ENCODE measurements at regions not wholly inside any gene's neighbourhood (a gene's known extent, or its start where the extent isn't known, plus 50 kb on each side); places are given as distances from the start of the nearest gene placed in this dataset.

DNA sequence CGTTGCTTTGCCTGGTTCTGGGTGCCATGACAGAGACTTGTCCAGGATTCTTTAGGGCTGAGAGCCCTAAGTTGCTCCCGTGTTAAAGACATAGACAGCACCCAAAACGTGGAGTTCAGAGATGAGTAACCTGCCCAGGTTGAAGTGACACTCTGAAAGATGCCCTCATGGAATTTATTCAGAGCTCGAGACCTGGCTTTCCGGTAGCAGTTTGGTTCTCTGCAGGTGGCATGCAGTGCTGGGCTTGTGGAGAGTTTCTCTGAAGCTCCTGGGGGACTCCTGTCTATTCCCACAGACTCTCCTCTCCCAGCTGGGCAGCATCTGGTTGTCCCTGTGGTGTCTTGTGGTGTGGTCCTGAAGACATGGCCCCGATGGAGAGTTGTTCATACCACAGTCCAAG, 241.0 kb downstream of the RHOU start:
- no peak for DNase-seq (ENCODE audit: low spot score)

DNA sequence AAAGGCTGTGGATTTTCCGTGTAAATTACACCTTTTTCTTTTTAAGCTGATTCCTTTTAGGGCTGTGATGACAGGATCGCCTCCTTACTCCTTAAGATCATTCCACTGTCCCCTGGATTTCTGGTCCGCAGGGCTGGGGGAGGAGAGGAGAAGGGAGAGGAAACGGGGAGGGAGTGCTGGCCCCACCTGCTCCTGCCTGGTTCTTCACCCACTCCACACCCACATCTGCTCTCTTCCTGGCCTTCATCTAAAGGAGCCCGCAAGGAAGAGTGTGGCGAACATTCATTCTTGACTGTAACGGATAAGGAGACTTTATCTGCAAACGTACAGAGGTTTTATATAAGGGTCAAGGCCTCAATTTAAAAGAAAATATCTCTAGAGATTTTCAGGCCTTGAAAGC, 242.0 kb downstream of the RHOU start:
- DNase-seq (ENCODE audit: low spot score): no peak

DNA sequence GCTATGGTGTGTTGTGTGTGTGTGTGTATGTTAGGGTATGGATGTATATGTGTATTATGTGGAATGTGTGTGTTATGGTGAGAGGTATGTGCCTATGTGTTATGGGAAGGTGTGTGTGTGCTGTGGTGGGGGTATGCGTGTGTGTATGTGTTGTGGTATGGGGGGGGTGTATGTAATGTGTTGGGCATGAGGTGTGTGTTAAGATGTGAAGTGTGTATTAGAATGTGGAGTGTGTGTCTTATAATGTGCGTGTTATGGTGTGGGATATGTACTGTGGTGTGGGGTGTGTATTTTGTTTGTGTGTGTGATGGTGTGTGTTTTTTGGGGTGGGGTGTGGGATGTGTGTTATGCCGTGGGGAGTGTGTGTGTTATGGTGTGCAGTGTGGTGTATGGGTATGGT, 242.5 kb downstream of the RHOU start:
- no peak for DNase-seq (ENCODE audit: low spot score)

DNA sequence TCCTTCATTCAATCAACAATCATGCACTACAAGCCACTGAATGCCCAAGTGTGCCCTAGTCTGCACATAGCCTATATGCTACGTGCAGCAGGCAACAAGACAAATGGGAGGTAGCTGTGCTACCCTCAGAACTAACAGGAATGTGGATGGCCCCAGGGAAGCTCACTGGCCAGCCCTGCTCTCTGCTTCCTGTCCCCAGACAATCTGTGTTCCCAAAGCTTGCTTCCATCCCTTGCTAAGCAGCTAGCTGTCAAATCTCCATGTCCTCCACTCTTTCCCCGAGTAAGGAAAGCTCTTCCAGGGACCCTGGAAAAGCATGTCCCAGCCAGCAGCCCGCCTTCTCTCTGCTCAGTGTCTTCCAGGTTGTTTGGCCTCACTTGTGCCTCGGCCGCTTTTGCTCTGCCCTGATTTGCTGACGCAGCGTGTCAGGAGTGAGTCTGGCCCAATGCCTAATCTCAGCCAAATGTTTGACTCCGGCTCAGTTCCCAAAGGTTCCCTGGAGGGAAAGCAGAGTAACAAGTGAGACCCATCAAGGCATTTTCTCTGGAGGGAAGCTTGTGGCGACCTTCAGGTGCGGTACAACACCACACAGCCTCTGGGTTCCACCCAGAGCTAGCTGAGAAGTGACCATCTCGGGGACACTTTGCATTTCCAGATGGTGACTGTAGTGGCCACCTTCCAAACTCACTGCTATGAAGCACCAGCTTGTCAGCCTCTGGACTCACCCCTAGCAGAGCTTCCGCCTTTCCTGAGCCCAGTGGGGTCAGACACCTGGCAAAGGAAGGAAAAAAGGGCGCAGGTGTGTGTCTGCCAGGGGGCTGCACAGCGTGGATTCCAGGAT, 243.4 kb downstream of the RHOU start:
- DNase-seq (ENCODE audit: low spot score): peak; percentile 64

DNA sequence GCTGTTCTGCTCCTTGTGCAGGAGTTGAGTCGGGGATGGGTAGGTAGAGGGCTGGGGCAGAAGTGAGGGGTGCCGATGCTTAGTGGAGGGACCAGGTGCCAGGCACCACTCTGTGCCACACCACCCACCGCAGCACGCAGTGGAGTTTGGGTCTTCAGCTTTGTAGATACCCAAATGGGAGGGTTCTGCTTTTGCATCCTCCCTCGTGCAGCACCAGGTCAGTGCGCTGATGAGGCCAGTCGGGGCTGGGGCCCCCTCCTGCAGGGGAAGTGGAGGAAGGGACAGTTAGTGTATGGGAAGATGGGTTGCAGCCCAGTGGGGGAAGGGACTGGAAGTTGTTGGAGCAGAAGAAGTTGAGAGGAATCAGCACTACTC, 244.0 kb downstream of the RHOU start:
- DNase-seq (ENCODE audit: low spot score): no peak

DNA sequence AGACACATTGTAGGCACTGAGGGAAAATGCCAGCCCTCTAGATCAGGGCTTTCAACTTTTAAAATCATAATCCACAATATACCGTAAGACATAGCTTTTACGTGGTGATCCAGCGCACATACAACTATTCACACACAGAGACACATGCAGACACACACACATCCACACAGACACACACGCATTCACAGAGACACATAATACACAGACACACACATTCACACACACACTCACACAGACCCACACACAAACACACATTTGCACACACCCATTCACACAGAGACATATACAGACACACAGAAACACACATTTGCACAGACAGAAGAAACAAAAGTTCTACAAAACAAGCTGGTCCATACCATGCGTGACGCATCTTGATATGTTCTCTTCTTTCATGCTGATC, 244.5 kb downstream of the RHOU start:
- DNase-seq (ENCODE audit: low spot score): no peak

DNA sequence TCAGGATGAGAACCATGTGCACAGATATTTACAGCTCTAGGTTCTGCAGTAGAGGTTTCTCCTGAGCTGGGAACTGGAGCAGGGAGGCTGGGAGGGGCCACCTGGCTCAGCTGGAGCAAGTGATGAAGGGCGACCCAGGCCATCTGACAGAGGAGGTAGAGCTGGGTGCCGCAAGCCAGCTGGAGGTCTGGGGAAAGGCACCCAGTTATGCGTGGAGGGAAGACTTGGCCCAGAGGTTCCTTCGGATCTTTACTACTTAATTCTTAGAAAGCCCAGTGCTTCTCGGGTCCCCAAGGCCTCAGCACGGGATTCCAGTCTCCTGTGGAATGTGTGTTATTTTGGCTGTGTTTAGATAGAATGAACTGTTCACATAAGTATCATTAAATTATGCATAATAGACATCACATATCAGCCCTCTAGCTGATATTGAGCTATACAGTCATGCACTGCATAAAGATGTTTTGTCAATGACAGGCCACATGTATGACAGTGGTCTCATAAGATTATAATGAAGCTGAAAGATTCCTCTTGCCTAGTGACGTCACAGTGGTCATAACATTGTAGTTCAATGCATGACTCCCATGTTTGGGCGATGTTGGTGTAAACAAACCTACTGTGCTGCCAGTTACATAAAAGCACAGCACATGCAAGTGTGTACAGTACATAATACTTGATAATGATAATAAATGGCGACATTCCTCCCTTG, 245.1 kb downstream of the RHOU start:
- DNase-seq (ENCODE audit: low spot score): no peak

DNA sequence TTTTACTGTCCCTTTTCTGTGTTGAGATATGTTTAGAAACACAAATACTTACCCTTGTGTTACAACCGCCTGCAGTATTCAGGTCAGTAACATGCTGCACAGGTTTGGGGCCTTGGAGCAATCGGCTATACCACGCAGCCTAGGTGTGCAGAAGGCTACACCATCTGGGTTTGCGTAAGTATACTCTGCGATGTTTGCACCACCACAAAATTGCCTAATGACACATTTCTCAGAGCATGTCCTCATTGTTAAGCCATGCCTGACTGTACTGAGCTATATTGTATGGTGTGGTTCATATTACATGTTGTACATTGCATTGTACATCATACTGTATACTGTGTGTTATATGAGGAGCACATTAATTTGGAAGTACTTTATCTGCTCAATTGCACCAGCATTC, 247.4 kb downstream of the RHOU start:
- DNase-seq (ENCODE audit: low spot score): no peak

DNA sequence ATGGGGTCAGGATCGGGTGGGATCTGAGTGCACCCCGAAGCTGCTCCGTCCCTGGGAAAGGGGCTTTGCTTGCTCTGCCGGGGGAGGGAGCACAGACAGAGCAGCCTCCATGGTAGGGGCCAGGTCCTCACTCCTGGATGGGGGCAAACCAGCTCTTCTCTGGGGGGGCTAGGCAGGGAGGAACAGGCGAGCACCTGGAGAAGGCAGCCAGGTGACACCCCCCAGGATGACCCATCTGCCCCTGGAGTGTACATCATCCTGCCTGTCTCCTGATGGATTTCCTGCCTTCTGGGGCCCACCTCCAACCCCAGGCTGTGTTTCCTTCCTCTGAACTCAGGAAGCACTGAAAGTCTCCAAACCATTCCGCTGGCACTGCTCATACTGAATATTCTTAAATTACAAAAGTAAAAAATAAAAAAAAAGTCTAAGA, 248.0 kb downstream of the RHOU start:
- DNase-seq (ENCODE audit: low spot score): no peak

DNA sequence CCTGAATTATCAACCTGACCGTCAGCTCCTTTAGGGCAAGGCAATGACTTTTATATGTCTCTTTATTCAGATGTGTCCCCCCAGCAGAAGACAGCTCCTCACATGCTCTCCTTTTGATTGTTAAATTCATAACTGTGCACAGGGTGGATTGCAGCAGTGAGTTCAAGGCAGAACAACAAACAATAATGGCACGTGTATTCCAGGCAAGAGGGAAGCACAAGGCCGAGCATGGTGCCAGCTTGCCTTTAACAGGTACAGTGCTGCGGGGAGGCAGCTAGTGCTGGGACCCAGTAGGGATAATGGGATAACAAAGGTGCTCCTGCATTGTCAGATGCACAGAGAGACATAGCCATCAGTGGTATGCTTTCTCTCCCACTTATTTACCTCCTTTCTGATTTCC, 248.4 kb downstream of the RHOU start:
- DNase-seq (ENCODE audit: low spot score): no peak

DNA sequence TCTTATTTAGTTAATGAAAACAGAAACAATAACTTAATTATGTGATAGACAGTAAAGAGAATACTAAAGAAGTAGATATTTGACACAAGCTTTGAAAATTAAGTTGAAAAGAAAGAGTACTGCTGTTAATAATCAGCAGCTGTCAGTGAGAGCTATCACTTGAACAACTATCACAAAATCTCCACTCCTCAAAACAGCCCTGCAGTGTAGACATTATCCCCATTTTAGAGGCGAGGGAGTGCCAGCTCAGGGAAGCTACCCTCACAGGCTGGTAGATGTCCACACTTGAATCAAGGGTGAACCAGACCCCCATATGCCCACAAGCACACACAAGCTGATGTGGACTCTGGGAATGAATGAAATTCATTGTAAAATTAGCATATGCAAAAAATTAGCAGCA, 248.8 kb downstream of the RHOU start:
- no peak for DNase-seq (ENCODE audit: low spot score)

DNA sequence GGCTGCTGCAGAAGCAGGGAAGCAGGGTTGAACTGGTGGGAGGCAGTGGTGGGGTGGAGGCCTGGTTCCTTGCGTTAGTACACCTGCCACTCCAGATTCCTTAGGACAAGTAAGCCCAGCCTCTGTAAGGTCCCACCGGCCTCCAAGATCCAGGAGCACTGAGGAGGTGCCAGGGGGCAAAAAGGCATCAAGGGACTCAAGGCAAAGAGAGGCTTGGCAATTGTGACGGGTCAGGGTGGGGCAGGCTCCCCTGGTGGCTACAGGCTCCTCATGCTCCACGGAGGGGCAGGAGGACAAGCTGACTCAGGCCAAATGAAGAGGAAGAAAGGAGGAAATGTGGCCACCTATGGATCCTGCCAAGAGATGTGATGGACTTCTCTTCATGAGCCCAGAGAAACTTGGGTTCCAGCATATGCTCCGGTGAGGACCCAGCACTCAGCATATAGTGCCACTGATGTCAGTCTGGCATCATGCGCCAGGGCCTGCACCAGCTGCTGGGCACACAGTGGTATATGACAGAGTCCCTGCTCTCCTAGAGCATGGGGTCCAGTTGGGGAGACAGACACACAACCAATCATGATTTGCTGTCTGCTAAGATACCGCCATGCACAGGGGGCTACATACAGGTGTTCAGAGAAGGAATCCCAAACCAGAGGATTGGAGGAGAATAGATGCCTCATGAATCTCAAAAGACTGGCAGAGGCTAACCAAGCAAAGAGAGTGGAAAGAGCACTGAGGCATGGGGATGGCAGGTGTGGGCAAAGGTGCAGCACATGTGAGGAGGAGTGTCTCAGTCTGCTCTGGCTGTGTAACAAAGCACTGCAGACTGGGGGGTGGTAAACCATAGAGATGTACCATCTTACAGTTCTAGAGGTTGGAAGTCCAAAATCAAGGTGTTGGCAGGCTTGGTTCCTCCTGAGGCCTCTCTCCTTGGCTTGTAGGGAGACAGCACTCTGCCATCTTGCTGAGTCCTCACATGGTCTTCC, 249.7 kb downstream of the RHOU start:
- no peak for DNase-seq (ENCODE audit: low spot score)

DNA sequence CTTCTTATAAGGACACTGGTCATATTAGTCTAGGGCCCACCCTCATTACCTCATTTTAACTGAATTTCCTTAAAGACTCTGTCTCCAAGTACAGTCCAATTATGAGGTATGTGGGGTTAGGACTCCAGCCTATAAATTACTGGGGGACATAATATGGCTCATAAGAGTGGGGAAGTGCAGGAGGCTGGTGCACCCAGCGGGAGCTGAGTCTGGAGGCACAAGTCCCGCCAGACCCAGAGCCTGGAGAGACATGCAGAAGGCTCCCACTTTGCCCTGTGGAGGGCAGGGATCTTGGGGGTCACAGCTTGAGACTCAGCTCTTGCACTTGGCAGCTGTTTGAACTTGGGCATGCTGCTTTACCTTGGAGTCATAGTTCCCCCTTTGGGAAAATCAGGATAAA, 250.4 kb downstream of the RHOU start:
- DNase-seq (ENCODE audit: low spot score): no peak

DNA sequence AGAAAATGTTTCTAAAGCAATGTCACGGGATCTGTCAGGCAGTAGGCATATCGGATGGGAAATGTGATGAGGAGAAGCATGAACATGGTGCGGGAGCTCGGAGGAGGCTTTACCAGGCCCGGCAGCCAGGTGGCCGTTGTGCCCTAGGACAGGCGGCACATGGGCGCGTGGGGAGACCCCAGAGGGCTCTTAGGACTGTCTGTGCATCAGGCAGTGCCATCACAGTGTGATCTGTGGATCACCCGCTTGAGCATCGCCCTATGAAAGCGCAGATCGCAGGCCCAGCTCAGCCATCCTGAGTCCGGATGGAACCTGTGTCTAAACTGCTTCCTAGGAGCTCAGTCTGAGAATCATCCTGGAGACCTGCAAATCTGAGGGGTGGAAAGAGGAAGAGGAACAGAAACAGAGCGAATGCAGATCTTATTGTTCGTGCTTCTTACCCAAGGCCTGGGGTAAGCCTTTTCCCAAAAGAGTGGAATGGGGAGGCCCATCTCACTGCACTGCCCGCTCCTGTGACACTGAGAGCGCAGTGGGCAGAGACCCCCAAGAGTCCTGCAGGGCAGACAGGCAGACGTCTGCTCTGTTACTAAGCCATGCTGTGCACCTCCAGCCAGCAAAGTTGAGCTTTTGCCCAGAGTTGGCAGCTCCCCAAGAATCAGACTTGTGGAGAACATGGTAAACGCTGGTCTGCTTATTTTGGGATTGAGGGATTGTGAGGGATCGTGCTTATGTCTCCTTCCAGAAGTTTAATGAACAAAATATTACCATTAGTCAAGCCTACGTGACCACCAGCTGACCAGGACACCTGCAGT, 251.0 kb downstream of the RHOU start:
- peak; percentile 45 for DNase-seq (ENCODE audit: low spot score)

DNA sequence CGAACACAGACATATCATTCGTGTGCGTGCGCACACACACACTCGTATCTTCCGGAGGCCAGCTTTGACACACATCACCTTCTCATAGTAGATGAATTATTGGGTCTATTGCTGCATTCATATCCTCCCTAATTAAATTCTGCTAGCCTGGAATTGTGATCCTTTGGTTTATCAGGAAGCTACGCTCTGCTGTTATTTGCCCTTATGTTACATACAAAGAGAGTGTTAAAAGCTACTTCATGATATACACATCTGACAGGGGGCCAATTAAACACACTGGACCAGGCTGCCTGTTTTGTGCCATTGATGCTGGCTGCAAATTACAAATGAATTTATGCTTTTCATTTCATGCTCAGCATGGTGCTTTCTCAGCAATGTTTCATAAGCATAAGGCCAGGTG, 252.0 kb downstream of the RHOU start:
- no peak for DNase-seq (ENCODE audit: low spot score)

DNA sequence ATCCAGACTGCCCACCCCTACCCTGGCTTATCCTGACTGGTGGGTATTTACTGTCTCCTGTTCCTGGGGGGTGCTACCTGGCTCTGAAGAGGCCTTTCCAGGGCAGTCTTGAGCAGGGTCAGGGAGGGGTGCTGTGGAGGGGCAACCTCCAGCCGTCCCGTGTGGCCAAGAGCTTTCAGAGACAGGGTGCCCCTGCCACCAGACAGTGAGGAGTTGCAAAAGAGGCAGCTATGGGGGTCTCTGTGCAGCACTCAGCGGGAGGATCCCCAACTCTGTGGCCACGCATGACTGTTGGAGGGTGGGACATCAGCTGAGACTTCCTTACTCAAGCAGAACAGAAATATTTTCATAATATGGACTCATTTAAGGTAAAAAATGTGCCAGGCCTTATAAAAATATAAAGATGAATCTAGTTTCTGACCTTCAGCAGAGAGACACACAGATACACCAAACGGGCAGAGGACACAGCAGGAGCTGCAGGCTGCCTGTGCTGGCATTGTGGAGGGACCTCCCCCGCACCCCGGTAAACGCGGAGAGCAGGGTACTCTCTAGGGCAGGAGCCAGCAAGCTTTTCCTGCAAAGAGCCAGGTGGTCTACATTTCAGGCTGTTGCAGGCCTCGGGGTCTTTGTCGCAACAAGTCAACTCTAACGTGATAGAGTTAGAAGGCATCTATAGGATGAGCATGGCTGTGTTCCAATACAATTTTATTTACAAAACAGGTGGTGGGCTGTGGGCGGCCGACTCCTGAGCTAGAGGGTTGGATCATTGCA, 252.6 kb downstream of the RHOU start:
- DNase-seq (ENCODE audit: low spot score): no peak

DNA sequence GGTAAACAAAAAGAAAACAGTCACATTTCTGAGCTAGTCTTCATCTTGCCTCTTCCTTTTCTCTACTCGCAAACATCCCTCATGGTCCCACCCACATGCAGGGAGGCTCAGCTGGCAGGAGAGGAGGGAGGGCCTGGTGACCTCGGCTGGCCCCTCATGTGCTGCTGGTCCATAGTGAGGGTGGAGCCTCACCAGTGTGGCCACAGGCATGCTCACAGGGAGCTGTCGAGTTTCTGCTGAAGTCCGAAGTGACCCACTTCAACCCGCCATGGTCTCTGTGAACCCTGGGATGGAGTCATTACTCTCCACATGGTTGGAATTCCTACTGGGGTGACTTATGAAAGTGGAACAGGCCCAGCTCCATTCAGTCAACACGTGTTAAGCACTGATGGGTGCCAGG, 253.4 kb downstream of the RHOU start:
- no peak for DNase-seq (ENCODE audit: low spot score)

DNA sequence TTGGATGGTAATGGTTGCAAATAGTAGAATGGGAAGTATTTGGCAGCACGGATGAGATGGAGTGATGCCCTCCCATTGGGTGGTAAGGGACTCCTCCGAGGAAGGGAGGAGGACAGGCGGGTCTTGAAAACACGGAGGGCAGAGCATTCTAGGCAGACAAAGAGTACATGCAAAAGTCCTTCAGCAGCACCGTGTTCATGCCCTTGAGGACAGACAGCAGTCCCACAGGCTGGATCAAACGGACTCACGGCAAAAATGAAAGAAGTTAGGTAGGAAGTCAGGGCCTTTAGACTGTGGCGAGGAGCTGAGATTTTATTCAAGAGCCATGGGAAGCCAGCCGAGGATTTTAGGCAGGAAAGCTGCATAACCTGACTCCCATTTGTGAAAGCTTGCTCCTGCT, 253.9 kb downstream of the RHOU start:
- DNase-seq (ENCODE audit: low spot score): no peak

DNA sequence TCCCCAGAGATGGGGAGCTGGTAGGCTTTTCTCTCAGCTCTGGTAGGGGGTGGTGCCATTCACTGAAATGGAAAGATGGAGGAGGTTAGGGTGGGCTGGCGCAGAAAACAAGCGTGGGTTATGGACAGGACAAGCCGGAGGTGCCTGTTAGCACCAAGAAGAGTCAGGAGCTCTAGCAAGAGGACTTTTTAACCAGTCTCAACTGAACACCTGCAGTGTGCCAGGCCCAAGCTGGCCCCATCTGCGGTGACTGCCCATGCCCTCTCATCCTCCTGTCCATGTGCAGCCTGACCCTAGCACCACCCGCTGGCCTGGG, 254.4 kb downstream of the RHOU start:
- no peak for DNase-seq (ENCODE audit: low spot score)

DNA sequence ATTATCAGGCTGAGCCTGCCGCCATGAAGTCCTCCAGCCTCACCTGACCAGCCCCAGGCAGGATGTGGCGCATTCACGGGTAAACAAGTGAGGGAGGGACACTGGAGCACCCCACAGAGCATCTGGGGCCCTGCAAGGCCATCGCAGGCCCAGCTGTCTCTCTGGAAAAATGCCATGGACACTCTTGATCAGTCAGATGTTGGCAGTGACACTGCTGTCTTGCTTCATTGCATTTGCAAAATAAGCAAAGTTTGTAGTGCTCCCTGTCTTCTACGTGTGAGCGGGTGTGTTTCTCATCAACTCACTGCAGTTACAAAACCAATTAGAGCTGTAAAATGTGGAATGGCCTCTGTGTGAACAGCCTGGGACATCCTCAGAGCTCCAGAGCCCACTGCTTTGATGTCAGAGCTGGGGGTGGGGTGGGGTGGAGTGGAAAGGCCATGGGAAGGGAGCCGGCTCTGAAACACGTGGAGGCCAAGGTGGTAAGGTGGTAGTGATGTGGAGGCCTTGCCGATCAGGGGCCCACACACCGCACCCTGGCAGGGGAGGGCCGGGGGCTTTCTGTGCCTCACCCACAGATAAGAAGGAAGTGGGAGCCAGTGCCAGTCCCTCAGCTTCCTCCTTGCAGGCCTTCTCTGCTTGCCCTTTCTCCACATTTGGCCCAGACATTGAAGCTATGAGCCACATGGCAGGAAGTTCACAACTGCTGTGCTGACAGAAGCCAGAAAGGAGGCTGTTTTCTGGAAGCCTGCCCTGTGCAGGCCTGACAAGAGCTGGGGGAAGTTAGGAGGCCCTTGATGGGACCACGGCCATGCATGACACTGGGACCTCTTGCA, 254.9 kb downstream of the RHOU start:
- peak; percentile 69 for DNase-seq (ENCODE audit: low spot score)

Measured in mucosa of gallbladder (tissue), 1 donor.